Vagina (tissue), 2 donors: ENCODE measurements at regions not wholly inside any gene's neighbourhood (a gene's known extent, or its start where the extent isn't known, plus 50 kb on each side); places are given as distances from the start of the nearest gene placed in this dataset.

ENCODE experiments used
- DNase-seq, 2 donors: peaks; one replicate each; pipeline ENCODE4 v3.0.0-alpha.2; 2017; ENCODE audit errors: extremely low spot score in 2 of 2
- H3K27ac ChIP-seq: fragments of 200-600 bp; sonication (generic); one replicate; pipeline ENCODE4 v1.5.1; 2019
- H3K27me3 ChIP-seq: fragments of 200-600 bp; sonication (generic); one replicate; pipeline ENCODE4 v1.5.1; 2019
- H3K36me3 ChIP-seq, 2 donors: fragments of 200-600 bp; sonication (generic); one replicate each; pipeline ENCODE4 v1.5.1; 2017 to 2019
- H3K4me1 ChIP-seq: fragments of 200-600 bp; sonication (generic); one replicate; pipeline ENCODE4 v1.5.1; 2019
- H3K4me3 ChIP-seq, 2 donors: fragments of 200-600 bp; sonication (generic); 1 replicate in 1 of 2; 2 replicates in 1 of 2; pipeline ENCODE4 v1.5.1; 2016 to 2019
- H3K9me3 ChIP-seq: fragments of 200-600 bp; sonication (generic); one replicate; pipeline ENCODE4 v1.5.1; 2019
- POLR2A ChIP-seq, 2 donors: fragments of 450-650 bp; IDR thresholded peaks; one replicate each; pipeline ENCODE4 v1.6.1; 2017; ENCODE audit warnings: antibody characterized with exemption in 2 of 2, mild to moderate bottlenecking in 2 of 2, moderate library complexity in 2 of 2
- POLR2AphosphoS5 ChIP-seq, 2 donors: sonication (generic); formaldehyde crosslinking; IDR thresholded peaks; one replicate each; pipeline ENCODE4 v1.9.0; 2017; ENCODE audit warnings: antibody characterized with exemption in 2 of 2, mild to moderate bottlenecking in 2 of 2, low read depth in 1 of 2; ENCODE audit not compliant: insufficient read depth in 1 of 2
- intact Hi-C: fragments of 100-400 bp; cut with DNase I; formaldehyde crosslinking; loops from one replicate; pipeline ENCODE4 v1.15.1; 2023
- TF ChIP-seq, protein P1 (sequence below), 3 experiments: fragments of 450-650 bp in 2 of 3; fragments of 200-600 bp in 1 of 3; sonication (generic) in 1 of 3; IDR thresholded peaks; one replicate each; pipeline ENCODE4 v1.5.1; 2017 to 2019; ENCODE audit warnings: antibody characterized with exemption in 3 of 3, mild to moderate bottlenecking in 2 of 3, moderate library complexity in 2 of 3

DNA sequence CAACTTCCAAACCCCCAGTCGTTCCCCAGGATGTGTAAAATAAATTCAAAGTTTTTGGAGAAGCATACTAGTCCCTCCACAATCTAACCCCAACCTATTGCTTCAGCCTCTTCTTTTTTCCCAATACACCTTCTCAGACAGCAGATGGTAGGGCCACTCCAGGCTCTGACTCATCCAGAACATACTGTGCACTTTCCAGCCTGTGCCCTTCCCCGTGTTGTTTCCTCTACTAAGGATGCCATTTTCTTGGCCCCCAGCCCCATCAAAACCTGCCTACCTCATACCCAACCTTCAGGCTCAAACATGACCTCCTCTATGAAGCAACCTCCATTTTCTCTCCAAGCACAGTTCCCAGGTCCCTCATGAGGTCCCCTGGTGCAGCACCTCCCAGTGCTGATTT lies 669.3 kb downstream of the BCL11A start:
- H3K27ac ChIP-seq, result no peak overlapping the region
- no peaks in the 10 kb centered on the region for H3K36me3 ChIP-seq
- DNase-seq, result no peak
- H3K4me3 ChIP-seq, result no peak overlapping the region
- H3K27me3 ChIP-seq, result no peaks in the 10 kb centered on the region
- TF ChIP-seq POLR2A (IDR thresholded peaks at IDR 0.05) (no peak), POLR2AphosphoS5 (IDR thresholded peaks at IDR 0.05; ENCODE audit: insufficient read depth in 1 of 2, low read depth in 1 of 2) (no peak)
- TF ChIP-seq, protein P1, sequence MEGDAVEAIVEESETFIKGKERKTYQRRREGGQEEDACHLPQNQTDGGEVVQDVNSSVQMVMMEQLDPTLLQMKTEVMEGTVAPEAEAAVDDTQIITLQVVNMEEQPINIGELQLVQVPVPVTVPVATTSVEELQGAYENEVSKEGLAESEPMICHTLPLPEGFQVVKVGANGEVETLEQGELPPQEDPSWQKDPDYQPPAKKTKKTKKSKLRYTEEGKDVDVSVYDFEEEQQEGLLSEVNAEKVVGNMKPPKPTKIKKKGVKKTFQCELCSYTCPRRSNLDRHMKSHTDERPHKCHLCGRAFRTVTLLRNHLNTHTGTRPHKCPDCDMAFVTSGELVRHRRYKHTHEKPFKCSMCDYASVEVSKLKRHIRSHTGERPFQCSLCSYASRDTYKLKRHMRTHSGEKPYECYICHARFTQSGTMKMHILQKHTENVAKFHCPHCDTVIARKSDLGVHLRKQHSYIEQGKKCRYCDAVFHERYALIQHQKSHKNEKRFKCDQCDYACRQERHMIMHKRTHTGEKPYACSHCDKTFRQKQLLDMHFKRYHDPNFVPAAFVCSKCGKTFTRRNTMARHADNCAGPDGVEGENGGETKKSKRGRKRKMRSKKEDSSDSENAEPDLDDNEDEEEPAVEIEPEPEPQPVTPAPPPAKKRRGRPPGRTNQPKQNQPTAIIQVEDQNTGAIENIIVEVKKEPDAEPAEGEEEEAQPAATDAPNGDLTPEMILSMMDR (IDR thresholded peaks at IDR 0.05), result no peak
- no peaks in the 10 kb centered on the region for H3K9me3 ChIP-seq
- intact Hi-C loops, result no loop called here
- no peaks in the 10 kb centered on the region for H3K4me1 ChIP-seq

DNA sequence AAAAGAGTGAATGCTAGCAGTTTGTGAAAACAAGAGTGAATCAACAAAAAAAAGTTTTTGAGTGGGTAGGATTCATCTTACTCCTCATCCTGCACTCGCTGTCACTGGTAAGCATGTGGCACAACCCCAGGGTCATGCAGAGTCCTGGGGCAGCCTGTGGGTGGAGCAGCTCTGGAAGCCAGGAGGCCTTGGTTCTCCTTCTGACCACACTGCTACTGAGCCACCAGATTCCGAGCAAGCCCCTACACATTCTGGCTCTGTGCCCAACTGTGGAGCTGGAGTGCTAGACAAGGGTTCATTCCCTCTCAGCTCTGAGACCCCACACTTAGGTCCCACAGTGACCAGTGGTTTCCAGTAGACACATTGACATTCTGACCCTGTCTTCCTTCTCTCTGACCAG lies 670.6 kb downstream of the BCL11A start:
- no peak overlapping the region for H3K27ac ChIP-seq
- DNase-seq, result no peak
- no peak for TF ChIP-seq POLR2AphosphoS5 (IDR thresholded peaks at IDR 0.05; ENCODE audit: insufficient read depth in 1 of 2, low read depth in 1 of 2)
- TF ChIP-seq POLR2A (IDR thresholded peaks at IDR 0.05), result no peak
- TF ChIP-seq, protein P1 (IDR thresholded peaks at IDR 0.05), result no peak
- no peaks in the 10 kb centered on the region for H3K4me1 ChIP-seq
- no peaks in the 10 kb centered on the region for H3K27me3 ChIP-seq
- intact Hi-C loops, result no loop called here
- H3K36me3 ChIP-seq, result no peaks in the 10 kb centered on the region
- H3K4me3 ChIP-seq, result no peak overlapping the region
- no peaks in the 10 kb centered on the region for H3K9me3 ChIP-seq

DNA sequence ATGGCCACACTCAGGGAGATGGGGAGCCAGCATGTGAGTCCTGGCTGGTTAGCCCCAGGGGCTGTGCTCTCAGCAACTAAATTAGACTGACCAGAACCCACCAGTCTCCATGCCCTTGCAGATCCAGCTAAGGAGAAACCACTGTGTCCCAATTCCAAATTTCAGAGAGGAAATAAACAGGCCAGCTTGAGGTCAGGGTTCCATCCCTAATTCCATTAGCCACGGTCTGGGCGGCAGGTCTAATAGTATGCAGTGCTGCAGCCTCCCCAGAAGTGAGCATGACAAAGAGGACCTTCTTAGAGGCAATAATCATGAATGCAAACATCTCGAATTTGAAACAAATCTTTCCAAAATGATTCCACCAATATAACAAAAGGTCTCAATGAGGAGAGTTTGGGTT lies 671.2 kb downstream of the BCL11A start:
- no peaks in the 10 kb centered on the region for H3K27me3 ChIP-seq
- intact Hi-C loops, result no loop called here
- DNase-seq, result no peak
- H3K4me1 ChIP-seq, result no peaks in the 10 kb centered on the region
- no peak overlapping the region for H3K4me3 ChIP-seq
- H3K27ac ChIP-seq, result no peak overlapping the region
- H3K9me3 ChIP-seq, result no peaks in the 10 kb centered on the region
- no peaks in the 10 kb centered on the region for H3K36me3 ChIP-seq
- TF ChIP-seq POLR2AphosphoS5 (IDR thresholded peaks at IDR 0.05; ENCODE audit: insufficient read depth in 1 of 2, low read depth in 1 of 2), result no peak
- no peak for TF ChIP-seq POLR2A (IDR thresholded peaks at IDR 0.05)

DNA sequence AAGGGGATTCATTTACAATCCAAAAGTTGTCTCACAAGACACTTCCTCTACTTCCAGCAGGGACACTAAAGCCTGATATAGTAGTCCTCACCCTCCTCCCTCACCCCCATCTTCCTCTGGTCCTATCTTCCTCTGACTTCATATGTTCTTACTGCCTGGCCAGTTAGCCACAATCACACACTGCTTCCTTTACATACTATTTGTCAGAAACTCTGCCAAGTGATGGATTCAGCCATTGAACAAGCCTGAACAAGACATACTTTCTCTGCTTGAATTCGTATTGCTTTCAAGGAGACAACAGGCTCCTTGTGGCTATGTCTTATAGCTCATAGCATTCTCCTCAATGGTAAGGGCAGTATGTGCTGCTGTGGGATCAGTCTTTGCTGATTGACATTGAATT lies 672.2 kb downstream of the BCL11A start:
- Histone ChIP-seq H3K27ac (no peak overlapping the region), H3K27me3 (no peaks in the 10 kb centered on the region), H3K4me1 (no peaks in the 10 kb centered on the region), H3K4me3 (no peak overlapping the region), H3K36me3 (no peaks in the 10 kb centered on the region), H3K9me3 (no peaks in the 10 kb centered on the region)
- no peak for DNase-seq
- TF ChIP-seq POLR2AphosphoS5 (IDR thresholded peaks at IDR 0.05; ENCODE audit: insufficient read depth in 1 of 2, low read depth in 1 of 2) (no peak), POLR2A (IDR thresholded peaks at IDR 0.05) (no peak)
- TF ChIP-seq, protein P1 (IDR thresholded peaks at IDR 0.05), result no peak
- intact Hi-C loops, result no loop called here

DNA sequence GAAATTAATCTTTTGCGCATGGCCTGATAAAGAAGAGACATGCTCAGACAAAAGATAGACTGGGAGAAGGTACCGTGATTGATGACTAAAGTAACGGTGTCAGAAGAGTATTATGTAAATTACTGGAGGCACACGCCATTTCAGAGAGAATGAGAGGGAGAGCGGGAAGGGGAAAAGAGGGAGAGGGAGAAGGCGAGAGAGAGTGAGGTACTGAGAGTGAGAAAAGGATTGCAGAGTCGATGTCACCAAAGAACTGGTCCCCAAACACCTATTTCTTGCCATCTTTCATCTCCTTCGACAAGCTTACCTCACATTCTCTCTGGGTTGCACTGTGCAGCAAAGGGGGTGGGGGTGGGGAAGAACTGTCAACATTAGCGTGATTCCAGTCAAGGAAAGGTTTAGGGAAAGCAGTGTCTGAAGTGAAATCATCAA lies 673.7 kb downstream of the BCL11A start:
- intact Hi-C loops, result no loop called here

DNA sequence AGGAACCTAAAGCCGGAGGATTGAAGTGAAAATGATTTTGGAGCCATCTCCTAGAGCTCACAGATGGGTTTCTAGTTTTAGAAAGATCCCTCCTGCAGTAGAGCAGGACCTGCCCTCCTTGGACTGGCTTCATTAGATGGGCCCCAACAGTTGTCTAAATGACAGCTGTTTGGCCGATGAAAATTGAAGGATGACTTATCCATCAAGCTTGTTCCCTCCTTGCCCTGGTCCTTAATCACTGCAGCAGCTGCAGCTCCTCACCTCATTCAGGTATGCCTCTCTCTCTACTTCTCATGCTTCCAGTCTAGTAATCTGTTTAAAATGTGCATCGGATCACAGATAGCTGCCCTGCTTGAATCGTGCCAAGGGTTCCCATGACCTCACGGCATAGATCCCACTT lies 677.6 kb downstream of the BCL11A start:
- Histone ChIP-seq H3K4me1 (no peaks in the 10 kb centered on the region), H3K9me3 (no peaks in the 10 kb centered on the region), H3K4me3 (no peak overlapping the region), H3K36me3 (no peaks in the 10 kb centered on the region), H3K27ac (no peak overlapping the region), H3K27me3 (no peaks in the 10 kb centered on the region)
- TF ChIP-seq, protein P1 (IDR thresholded peaks at IDR 0.05), result no peak
- TF ChIP-seq POLR2A (IDR thresholded peaks at IDR 0.05) (no peak), POLR2AphosphoS5 (IDR thresholded peaks at IDR 0.05; ENCODE audit: insufficient read depth in 1 of 2, low read depth in 1 of 2) (no peak)
- no peak for DNase-seq
- intact Hi-C loops, result no loop called here

More for the DNA sequence above, 673.7 kb downstream of the BCL11A start:
- H3K4me1 ChIP-seq, result no peaks in the 10 kb centered on the region
- DNase-seq, result no peak
- no peaks in the 10 kb centered on the region for H3K27me3 ChIP-seq
- H3K4me3 ChIP-seq, result no peak overlapping the region
- H3K9me3 ChIP-seq, result no peaks in the 10 kb centered on the region
- TF ChIP-seq POLR2A (IDR thresholded peaks at IDR 0.05), result no peak
- H3K36me3 ChIP-seq, result no peaks in the 10 kb centered on the region
- no peak overlapping the region for H3K27ac ChIP-seq
